EL (cell line): ENCODE measurements at regions not wholly inside any gene's neighbourhood (a gene's known extent, or its start where the extent isn't known, plus 50 kb on each side); places are given as distances from the start of the nearest gene placed in this dataset.

Experiments used
- DNase-seq: peaks from one replicate; pipeline ENCODE4 v3.0.0-alpha.2; 2016

GRCh38 chrX:10085223-10085622 lies 71.6 kb upstream of the CLCN4 start:
- DNase-seq = no peak

GRCh38 chrX:10086676-10087075 lies 70.1 kb upstream of the CLCN4 start:
- DNase-seq = no peak

GRCh38 chrX:10087391-10087790 lies 69.4 kb upstream of the CLCN4 start:
- DNase-seq = no peak

- peak; percentile 20 for DNase-seq
Observed at GRCh38 chrX:10089378-10089795, 67.4 kb upstream of the CLCN4 start.

- no peak for DNase-seq
Observed at GRCh38 chrX:10090319-10090718, 66.5 kb upstream of the CLCN4 start.

GRCh38 chrX:10095246-10095645 lies 61.5 kb upstream of the CLCN4 start:
- DNase-seq = no peak

- DNase-seq = no peak
Observed at GRCh38 chrX:10095698-10096432, 60.9 kb upstream of the CLCN4 start.

GRCh38 chrX:10098270-10098713 lies 58.5 kb upstream of the CLCN4 start:
- no peak for DNase-seq

GRCh38 chrX:10099411-10099810 lies 57.4 kb upstream of the CLCN4 start:
- no peak for DNase-seq

- peak; percentile 58 for DNase-seq
Observed at GRCh38 chrX:10101269-10101668, 55.5 kb upstream of the CLCN4 start.

GRCh38 chrX:10102046-10102704 lies 54.6 kb upstream of the CLCN4 start:
- DNase-seq = peak; percentile 15

- DNase-seq = peak; percentile 94
Observed at GRCh38 chrX:10103023-10103422, 53.8 kb upstream of the CLCN4 start.

- no peak for DNase-seq
Observed at GRCh38 chrX:10104958-10105658, 51.7 kb upstream of the CLCN4 start.

- DNase-seq = no peak
Observed at GRCh38 chrX:10106806-10107205, 50.0 kb upstream of the CLCN4 start.
